Stimulated activated CD4-positive, alpha-beta T cell treated with anti-CD3 and anti-CD28 coated beads, Interleukin-4, amount 100 ng/mL, for 24 hours (primary cell): ENCODE measurements at regions not wholly inside any gene's neighbourhood (a gene's known extent, or its start where the extent isn't known, plus 50 kb on each side); places are given as distances from the start of the nearest gene placed in this dataset.

Experiments
- DNase-seq: peaks from one replicate; pipeline ENCODE4 v3.0.0-alpha.2; 2020

DNA sequence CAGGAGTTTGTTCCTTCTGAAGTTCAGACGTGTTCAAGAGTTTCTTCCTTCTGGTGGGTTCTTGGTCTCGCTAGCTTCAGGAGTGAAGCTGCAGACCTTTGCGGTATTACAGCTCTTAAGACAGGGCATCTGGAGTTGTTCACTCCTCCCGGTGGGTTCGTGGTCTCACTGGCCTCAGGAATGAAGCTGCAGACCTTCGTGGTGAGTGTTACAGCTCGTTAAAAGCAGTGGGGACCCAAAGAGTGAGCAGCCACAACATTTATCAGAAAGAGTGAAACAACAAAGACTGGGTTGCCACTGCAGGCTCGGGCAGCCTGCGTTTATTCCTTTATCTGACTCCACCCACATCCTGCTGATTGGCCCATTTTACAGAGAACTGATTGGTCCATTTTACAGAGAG, 373.1 kb downstream of the ETS1 start:
- no peak for DNase-seq

DNA sequence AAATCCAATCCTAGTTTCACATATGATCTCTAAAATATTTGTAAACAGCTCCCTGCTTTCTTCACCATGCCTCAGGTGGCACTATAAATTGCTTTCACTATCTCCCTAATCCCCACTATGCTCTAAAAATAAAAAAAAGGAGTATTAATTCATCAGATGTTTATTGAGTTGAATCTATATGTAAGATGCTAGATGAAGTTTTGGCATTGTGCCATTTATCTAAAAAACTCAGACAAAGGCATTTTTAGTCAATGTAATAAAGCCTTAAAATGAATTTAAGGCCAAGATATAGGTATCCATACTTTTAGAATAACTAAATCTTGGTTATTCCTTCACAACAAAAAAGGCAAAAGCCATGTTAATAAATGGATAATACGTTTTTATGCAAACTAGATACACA, 373.9 kb downstream of the ETS1 start:
- no peak for DNase-seq

DNA sequence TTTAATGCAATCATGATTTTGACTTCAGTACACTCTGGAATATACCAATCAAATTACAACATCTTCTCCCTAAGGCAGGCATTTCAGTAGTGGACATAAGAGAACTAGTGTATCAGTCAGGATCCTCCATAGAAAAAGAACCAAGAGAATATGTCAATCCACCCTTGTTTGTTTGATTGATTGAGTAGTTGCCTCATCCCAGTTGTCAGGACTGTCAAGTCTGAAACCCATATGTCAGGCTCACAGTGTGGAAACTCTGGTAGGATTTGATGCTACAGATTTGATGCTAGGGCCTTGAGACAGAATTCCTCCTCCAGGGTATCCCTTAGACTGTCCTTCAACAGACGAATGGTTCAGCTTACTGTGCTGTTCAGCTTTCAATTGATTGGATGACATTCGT, 375.0 kb downstream of the ETS1 start:
- DNase-seq: no peak

DNA sequence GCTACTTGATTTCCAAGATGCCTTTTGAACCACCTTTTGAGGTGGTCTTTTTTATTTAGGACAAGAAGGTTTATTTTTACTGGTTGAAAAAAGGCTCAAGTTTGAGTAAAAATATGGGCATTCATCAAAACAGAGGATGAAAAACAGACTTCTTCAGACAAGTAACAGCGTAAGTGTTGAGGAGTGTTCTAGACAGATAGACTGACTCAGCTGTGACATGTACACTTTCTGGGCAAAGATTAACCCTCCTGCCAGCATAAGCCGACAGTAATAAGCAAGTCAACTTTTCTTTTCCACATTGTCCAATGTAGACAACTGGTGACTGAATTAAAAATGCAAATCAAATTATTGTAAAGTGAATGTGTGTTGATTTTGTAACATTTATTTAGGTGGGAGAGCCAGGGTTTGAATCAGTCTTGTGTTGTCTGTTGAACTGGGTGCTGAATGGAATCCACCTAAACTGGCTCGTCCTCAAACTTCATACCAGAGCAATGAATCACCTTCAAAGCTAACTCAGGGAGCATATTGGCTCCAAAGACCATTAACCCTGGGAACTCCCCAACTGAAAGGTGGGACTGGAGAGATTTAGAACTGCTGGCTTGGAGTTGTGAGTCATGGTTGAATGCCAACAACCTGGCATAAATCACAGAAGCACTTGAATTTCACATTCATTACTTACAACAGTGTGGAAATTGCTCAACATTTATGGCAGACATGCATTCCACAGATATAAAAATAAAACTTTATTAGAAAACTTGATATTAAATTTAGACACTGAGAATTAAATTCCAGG, 377.0 kb downstream of the ETS1 start:
- DNase-seq: no peak

DNA sequence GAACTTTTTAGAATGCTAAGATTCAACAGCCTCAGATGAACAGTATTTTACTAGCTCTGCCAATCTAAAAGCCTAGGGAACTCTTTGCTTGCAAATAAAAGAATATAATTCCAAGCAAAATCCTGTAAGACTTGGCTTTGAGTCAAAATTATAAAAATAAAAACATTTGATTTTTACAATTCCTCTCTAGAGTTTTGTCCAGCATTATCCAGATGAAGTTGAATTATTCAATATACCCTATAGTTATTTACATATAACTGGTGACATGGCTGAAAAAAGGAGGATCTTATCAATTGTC, 378.3 kb downstream of the ETS1 start:
- DNase-seq: no peak

DNA sequence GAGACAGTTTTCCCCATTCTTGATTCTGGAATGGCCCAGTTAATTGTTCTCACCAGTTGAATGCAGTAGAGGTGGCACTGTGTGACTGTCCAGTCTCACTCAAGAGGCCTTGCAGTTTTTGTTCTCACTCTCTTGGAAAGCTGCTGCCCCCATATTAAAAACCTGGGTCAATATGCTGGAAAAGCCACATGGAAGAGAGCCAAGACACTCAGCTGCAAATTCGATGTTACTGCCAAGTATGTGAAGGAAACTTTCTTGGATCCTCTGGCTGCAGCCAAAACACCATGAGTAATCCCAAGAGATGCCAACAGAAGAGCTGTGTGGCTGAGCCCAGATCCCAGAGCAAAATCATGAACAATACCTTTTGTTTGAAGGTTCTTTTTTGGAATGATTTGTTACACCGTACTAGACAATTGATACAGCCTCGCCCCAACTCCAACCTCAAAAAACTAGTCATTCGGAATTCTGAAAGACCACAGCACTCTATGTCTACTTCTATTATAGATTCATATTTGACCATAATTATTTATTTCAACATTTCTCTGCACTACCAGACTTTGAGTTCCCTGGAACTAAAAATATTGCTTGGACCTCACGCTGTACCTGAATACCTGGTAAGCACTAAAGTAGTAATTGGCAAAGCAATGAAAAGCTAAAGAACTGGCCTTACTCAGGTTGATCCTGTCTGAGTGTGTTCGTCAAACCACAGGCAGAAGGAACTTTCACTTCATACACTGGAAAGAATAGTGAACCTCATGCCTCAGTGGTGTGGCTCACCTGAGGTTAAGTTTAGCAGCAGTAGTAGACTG, 378.8 kb downstream of the ETS1 start:
- DNase-seq: no peak

DNA sequence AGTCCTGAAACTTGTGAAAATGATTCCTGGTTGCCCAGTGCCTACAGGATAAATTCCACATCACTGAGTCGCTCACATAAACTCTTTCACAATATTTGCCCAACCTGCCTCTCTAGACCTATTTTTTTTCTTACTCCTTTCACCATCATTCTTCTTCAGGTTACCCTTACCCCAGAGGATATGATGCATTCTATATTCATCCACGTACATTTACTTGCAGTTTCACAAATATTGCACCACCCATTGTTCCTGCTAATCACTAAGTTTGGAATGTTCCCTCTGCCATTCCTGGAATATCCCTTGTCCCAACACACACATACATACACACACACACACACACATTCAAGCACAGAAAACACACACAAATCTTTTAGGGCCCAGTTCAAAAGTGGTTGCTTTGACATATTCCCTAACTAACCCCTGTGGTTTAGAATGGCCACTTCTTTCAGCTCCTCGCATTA, 379.5 kb downstream of the ETS1 start:
- no peak for DNase-seq

DNA sequence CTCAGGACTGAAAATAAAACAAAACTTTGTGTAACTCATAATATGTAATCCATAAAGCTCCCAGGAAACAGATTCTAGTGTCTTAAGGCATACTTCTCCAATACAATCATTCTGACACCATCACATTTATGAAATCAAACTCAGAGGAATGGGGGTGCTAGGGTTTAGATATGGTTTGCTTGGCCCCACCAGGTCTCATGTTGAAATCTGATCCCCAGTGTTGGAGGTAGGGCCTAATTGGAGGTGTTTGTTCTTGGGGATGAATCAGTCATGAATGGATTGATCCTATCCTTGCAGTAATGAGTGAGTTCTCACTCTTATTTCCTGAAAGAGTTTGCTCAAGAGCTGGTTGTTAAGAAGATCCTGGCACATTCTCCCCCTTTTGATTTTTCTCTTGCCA, 380.9 kb downstream of the ETS1 start:
- DNase-seq: no peak

DNA sequence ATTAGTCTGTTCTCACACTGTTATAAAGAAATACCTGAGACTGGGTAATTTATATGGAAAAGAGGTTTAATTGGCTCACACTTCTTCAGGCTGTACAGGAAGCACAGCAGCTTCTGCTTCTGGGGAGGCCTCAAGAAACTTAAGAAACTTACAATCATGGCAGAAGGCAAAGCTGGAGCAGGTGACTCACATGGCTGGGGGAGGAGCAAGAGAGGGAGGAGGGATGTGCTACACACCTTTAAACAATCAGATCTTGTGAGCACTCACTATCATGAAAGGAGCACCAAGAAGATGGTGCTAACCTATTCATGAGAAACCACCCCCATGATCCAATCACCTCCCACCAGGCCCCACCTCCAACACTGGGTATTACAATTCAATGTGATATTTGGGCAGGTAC, 381.6 kb downstream of the ETS1 start:
- no peak for DNase-seq

DNA sequence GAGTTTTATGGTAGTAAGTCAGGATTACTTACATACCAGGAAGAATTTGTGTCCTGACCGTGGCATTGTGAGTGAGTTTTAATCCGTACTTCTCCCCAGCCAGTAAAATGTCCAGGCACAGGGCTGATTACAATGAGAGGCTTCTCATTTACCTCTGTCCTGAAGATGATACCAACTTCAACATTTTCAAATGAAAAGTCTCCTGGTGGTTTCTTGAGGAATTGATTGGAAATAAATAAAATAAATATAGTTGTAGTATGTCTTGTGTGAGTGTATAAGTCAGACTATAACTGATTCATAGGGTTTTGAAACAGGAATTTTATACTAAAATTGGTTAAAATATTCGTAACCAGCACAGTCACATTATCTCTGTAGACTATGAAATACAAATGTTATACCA, 382.5 kb downstream of the ETS1 start:
- DNase-seq: no peak

DNA sequence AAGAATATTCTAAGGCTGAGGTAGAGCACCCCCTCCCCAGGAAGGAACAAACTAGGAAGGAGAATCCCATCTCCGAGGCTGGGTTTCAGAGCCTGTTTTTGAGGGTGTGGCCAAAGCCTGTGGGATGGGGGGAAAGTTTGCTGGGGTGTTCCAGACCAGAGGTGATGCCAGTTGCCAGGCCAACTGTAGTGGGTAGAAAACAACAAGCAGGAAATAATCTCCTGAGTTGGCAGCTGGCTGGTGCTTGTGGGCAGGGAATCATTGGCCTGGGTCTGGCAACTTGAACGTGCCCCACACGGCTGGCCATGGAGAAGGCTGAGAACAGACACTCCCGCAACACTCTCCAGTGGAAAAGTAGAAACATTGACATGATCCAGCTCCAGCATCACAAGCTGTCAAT, 385.6 kb downstream of the ETS1 start:
- DNase-seq: no peak

DNA sequence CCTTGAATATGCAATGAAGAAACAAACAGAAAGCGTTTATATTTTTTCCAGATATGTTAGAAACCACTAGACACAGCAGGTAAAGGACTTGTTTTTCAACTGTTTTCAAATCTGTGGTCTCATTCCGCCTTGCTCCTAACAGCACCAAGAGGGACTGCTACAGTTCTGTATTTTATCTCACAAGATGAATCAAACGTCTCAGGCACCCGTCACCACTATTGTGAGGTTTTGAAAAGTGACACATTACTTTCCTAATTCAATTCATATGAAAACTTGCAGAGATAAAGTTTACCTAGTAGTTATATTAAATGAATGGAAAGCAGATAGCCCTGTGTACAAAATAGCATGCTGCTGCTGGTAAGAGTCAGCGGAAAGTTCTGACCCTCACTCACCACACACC, 386.3 kb downstream of the ETS1 start:
- no peak for DNase-seq

DNA sequence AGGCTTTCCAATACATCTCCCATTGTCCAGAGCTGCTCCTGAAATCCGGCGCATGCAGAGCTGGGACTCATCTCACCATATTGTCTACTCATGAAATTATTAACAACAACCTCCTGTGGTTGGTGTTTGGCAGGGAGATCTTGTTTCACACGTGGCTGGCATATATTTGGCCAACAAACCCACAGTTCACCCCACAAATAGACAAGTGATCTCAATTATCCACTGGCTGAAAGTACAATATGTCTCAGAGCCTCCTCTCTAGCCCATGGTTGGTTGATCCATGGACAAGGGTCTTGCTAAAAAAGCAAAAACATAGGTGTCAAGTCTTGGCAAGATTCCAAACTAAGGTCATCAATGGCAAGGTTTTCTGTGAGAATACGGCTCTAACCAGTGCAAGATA, 386.9 kb downstream of the ETS1 start:
- DNase-seq: no peak

DNA sequence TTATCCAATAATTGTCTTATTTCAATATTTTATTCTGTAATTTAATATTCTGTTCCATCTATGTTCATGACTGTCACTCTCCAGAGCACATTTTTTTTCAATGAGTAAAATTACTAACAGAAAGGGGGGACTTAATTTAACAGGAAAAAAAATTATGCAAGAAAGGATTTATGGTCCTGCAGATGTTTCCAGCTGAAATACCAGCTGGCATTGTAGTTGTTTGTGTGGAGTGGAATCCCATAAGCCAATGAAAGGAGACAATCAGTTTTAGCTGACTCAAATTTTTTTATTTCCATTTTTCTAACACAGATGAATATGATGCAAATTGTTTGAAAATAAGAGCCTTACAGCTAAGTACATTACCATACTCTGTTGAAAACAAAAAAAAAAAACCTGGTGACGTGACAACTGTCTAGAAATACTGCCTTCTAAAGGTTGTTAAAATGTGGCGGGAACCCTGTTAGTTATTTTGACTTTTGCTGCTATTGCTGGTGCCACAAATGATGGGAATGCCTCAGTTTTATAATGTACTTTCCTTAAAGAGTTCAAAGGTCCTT, 389.1 kb downstream of the ETS1 start:
- no peak for DNase-seq

DNA sequence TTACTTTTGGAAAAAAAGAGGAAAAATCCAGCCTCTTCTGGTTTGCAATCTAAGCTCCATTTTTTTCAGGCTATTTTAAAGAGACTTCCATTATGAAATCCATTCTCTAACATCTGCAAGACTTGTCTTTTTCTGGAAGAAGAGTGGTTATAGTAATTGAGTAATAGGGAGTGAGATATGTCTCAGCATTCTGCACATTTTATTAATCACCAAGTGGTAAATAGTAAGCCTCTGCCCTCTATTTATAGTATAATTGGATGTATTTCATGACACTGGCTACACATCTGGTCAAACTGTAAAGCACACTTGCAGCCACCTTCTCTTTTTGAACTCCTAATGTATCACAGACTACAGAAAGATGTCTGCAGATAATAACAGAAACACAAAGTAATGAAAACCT, 391.1 kb downstream of the ETS1 start:
- DNase-seq: no peak

DNA sequence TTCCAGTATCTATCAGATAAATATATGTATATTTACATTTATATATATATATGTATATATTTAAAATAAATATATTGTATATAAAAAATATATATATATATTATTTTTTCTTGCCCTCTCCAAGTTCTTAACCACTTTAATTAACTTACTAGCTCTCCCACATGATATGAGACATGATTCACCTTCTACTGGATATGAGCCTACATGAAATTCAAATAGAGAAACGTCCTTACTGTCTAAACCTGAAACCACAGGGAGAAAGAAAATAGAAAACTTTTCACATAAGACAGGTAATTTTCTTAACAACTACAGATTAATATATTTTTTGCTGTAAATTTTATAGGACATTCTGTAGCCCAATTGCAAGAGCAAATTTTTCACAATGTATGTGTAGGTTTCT, 391.6 kb downstream of the ETS1 start:
- DNase-seq: no peak

DNA sequence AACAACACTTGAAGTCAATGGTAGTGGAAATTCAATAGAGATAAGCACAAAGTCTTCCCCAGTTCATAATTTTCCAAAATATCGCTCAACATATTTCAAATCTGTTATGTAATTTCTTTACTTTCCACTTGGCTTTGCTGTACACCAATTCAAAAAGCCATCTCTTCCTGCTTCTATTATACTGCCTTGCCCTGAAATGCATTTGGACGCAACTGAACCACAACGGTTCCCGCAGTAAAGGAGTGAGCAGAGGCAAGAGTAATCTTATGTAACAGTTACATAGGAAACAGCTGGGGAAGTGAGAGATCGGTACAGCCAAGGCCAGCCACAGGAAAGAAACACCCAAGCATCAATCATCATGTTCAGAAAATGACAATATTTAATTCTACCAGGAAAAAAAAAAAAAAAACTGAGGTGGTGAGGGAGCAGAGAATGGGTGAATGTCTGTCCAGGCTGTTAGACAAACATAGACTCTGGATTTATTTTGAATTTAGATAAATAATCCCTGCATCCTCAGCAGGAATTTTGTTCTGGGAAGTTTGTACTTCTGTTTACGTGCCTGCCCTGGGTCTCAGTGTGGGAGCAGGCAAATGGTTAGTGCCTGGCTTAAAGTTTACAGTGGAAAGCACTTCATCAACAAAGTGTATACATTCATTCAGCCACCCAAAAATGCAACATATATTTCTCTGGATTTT, 392.2 kb downstream of the ETS1 start:
- DNase-seq: peak; percentile 39

DNA sequence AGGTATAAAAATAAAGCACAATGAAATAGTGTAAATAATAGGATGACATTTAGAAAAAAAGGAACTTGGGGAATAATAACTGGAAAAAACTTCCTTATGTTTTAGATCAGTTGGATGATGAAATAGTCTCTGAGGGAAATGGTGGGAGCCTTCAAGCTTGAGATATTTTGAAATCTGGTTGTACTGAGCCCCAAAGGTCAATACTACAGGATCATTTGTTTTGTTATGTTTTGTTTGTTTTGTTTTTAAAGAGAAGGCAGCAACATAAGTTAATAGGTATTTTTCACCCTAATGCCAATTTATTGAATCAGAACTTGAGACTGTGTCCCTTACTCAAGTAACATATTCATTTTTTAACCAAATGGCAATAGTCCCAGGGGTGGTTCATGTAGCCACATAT, 393.1 kb downstream of the ETS1 start:
- DNase-seq: no peak

DNA sequence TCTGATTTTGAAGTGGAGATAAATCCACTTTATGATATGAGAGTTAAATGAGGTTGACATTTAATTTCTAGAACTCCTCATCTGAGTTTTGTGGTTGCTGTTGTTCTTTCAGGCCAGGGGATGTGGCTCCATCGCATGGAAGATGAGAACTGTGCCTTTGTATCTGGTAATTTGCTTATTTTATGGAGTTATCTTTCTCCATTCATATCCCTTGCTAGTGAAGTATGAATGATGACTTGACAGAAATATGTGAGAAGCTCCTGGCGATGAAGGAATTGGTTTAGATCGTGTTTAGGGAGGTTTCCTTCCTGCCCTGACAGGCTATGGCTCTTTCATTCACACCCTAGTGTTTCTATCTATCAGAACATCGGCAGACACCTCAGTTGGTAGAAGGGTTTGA, 393.7 kb downstream of the ETS1 start:
- no peak for DNase-seq

DNA sequence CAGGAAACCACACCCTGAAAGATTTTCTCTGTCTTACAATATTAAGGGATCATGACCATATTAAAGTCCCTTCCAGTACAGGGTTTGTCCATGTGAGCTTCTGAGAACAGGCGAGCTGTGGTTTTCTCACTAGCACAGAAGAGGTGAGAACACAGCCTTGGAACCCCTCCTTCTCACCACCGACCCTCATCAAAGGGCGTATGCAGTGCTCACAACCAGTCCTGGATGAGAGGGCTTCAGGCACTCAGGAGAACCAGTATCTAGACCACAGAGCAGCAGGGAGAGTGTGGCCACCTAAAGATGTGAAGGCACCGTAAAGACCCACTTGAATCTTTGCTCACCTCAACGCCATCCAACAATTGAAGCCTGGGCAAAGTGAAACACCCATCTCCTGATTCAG, 397.0 kb downstream of the ETS1 start:
- DNase-seq: no peak

DNA sequence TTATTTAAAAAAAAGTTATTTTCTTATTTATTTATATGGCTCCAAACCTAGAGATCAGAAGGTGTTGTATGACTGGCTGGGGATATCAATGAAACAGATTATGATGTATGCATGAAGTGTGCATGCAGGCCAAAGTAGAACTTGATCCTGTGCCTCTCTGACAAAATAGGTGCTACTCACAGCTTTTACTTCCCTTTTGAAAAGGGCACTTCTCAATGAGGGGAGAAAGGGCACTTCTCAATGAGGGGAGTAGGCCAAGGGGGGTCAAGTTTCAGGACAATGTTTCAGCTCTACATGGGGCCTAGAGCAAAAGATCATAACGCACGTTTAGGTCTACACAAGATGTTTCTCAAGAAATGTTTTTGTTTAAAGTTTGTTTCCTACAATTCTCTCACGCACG, 397.5 kb downstream of the ETS1 start:
- DNase-seq: no peak

DNA sequence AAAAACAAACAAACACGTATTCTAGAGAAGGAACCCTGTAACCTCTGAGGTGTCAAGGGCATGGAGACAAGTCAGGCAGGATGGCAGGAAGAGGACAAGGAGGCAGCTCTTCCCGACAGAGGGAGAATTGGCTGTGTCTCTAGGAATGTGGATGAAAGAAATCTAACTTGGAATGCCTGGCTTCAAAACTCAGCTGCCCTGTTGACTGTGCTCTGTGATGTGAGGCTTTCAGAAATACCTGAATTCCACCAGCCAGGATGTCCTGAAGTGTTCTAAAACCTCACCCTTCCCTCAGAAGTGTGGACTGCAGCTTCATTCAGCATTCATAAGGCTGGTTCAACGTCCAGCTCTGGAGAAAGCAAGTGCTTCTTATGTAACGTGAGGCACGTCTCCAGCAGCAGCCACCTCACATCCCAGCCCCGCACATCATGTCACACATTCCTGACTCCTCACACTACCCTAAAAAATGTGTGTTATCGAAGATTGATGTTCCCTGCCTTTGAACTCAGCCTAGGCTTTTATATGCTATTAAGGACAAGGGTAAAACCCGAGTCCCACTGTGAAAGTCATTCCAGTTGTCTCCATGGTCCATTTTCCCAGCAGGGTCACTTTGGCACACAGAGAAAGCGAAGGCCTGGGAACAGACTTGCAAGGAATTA, 398.9 kb downstream of the ETS1 start:
- no peak for DNase-seq

DNA sequence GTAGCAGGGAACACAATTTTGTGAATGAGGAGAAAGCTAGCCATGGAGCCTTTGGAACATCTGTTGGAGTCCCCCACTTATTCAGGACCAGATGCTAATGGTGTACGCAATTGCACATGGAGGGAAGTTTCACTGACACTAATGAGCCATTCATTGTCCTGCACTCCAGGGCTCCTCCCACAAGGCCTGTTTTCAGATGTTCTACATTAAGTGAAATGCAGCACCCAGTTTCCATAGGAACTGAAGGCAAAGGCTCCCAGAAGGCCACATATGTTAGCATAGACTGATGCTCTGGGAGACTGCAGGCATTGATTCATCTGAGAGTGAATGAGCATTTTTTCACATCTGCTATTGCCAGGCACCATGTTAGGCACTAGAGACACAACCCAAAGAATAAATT, 399.5 kb downstream of the ETS1 start:
- DNase-seq: no peak
